HCT116 (cell line): ENCODE measurements at regions not wholly inside any gene's neighbourhood (a gene's known extent, or its start where the extent isn't known, plus 50 kb on each side); places are given as distances from the start of the nearest gene placed in this dataset.
"Not testable (repeated sequence)": the region's sequence is repeated elsewhere in the genome, so short reads cannot be mapped to it uniquely, and the experiment has no call there.

Experiments
- CBX3 ChIP-seq: IDR thresholded peaks from 2 replicates; pipeline ENCODE4 v1.6.1; 2012; ENCODE audit warnings: low read depth
- EZH2 ChIP-seq: fragments of 200-600 bp; sonication (generic); IDR thresholded peaks from 2 replicates; pipeline ENCODE4 v1.6.1; 2017; ENCODE audit warnings: antibody characterized with exemption, mixed run types
- FOSL1 ChIP-seq: IDR thresholded peaks from 2 replicates; pipeline ENCODE4 v1.6.1; 2012; ENCODE audit warnings: low read depth
- JUND ChIP-seq: IDR thresholded peaks from 2 replicates; pipeline ENCODE4 v1.6.1; 2012
- POLR2A ChIP-seq: IDR thresholded peaks from 2 replicates; pipeline ENCODE4 v1.7.0; 2011; ENCODE audit warnings: borderline replicate concordance; ENCODE audit not compliant: insufficient read depth, insufficient read length; ENCODE audit errors: extremely low read depth
- RAD21 ChIP-seq: IDR thresholded peaks from 2 replicates; pipeline ENCODE4 v1.6.1; 2012; ENCODE audit warnings: low read depth, mild to moderate bottlenecking
- SIN3A ChIP-seq: IDR thresholded peaks from 2 replicates; pipeline ENCODE4 v1.6.1; 2012; ENCODE audit warnings: low read depth
- SP1 ChIP-seq: IDR thresholded peaks from 2 replicates; pipeline ENCODE4 v1.6.1; 2012; ENCODE audit warnings: low read depth
- ZNF274 ChIP-seq: fragments of 200-500 bp; sonication (Bioruptor generic); IDR thresholded peaks from 2 replicates; pipeline ENCODE4 v1.6.1; 2014; ENCODE audit warnings: mild to moderate bottlenecking, low read depth, low read length, inconsistent platforms
- TF ChIP-seq, protein P1 (sequence below), 3 experiments: fragments of 200-600 bp in 1 of 3; sonication (generic) in 1 of 3; IDR thresholded peaks in 2 of 3; conservative IDR thresholded peaks in 1 of 3; 2 replicates each; pipeline ENCODE4 v1.5.1; 2012 to 2017; ENCODE audit warnings: low read depth in 2 of 3, low read length in 2 of 3, antibody characterized with exemption in 1 of 3, borderline replicate concordance in 1 of 3, control low read depth in 1 of 3, mild to moderate bottlenecking in 1 of 3, mixed read lengths in 1 of 3, mixed run types in 1 of 3, moderate library complexity in 1 of 3; ENCODE audit not compliant: insufficient read depth in 1 of 3
- TF ChIP-seq, protein P2 (sequence below): IDR thresholded peaks from 2 replicates; pipeline ENCODE4 v1.6.1; 2012; ENCODE audit warnings: low read depth
- TF ChIP-seq, protein P3 (sequence below): IDR thresholded peaks from 2 replicates; pipeline ENCODE4 v1.6.1; 2012
- TF ChIP-seq, protein P4 (sequence below): IDR thresholded peaks from 2 replicates; pipeline ENCODE4 v1.6.1; 2012

DNA sequence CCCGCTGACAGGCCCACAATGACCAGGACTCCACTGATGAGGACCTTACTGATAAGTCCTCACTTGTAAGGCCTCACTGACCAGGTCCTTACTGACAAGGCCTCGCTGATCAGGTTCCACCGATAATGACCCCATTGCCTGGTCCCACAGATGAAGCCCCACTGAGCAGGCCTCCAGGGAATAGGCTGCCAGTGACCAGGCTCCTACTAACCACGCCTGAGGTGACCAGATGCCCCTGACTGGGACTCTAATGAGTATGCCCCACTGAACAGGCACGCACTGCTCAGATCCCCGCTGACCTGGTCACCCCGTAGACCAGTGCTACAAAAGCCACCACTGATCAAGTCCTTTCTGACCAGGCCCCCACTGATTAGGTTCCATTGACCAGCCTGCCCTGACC lies 241.2 kb downstream of the POTED start:
- TF ChIP-seq ZNF274, RAD21, EZH2, CBX3, SP1, POLR2A, SIN3A, FOSL1, JUND: not testable (repeated sequence)
- TF ChIP-seq, protein P1, sequence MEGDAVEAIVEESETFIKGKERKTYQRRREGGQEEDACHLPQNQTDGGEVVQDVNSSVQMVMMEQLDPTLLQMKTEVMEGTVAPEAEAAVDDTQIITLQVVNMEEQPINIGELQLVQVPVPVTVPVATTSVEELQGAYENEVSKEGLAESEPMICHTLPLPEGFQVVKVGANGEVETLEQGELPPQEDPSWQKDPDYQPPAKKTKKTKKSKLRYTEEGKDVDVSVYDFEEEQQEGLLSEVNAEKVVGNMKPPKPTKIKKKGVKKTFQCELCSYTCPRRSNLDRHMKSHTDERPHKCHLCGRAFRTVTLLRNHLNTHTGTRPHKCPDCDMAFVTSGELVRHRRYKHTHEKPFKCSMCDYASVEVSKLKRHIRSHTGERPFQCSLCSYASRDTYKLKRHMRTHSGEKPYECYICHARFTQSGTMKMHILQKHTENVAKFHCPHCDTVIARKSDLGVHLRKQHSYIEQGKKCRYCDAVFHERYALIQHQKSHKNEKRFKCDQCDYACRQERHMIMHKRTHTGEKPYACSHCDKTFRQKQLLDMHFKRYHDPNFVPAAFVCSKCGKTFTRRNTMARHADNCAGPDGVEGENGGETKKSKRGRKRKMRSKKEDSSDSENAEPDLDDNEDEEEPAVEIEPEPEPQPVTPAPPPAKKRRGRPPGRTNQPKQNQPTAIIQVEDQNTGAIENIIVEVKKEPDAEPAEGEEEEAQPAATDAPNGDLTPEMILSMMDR (IDR thresholded peaks at IDR 0.05 in 2 of 3, conservative IDR thresholded peaks at IDR 0.05 in 1 of 3; ENCODE audit: borderline replicate concordance in 1 of 3, insufficient read depth in 1 of 3, low read depth in 2 of 3, low read length in 2 of 3), result not testable (repeated sequence)
- TF ChIP-seq, protein P2, sequence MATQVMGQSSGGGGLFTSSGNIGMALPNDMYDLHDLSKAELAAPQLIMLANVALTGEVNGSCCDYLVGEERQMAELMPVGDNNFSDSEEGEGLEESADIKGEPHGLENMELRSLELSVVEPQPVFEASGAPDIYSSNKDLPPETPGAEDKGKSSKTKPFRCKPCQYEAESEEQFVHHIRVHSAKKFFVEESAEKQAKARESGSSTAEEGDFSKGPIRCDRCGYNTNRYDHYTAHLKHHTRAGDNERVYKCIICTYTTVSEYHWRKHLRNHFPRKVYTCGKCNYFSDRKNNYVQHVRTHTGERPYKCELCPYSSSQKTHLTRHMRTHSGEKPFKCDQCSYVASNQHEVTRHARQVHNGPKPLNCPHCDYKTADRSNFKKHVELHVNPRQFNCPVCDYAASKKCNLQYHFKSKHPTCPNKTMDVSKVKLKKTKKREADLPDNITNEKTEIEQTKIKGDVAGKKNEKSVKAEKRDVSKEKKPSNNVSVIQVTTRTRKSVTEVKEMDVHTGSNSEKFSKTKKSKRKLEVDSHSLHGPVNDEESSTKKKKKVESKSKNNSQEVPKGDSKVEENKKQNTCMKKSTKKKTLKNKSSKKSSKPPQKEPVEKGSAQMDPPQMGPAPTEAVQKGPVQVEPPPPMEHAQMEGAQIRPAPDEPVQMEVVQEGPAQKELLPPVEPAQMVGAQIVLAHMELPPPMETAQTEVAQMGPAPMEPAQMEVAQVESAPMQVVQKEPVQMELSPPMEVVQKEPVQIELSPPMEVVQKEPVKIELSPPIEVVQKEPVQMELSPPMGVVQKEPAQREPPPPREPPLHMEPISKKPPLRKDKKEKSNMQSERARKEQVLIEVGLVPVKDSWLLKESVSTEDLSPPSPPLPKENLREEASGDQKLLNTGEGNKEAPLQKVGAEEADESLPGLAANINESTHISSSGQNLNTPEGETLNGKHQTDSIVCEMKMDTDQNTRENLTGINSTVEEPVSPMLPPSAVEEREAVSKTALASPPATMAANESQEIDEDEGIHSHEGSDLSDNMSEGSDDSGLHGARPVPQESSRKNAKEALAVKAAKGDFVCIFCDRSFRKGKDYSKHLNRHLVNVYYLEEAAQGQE, result not testable (repeated sequence)
- TF ChIP-seq, protein P3, sequence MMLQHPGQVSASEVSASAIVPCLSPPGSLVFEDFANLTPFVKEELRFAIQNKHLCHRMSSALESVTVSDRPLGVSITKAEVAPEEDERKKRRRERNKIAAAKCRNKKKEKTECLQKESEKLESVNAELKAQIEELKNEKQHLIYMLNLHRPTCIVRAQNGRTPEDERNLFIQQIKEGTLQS, result not testable (repeated sequence)
- TF ChIP-seq, protein P4, sequence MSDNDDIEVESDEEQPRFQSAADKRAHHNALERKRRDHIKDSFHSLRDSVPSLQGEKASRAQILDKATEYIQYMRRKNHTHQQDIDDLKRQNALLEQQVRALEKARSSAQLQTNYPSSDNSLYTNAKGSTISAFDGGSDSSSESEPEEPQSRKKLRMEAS, result not testable (repeated sequence)
